Body of pancreas (tissue), 4 donors: ENCODE measurements at regions not wholly inside any gene's neighbourhood (a gene's known extent, or its start where the extent isn't known, plus 50 kb on each side); places are given as distances from the start of the nearest gene placed in this dataset.
"Not testable (repeated sequence)": the region's sequence is repeated elsewhere in the genome, so short reads cannot be mapped to it uniquely, and the experiment has no call there.

Experiments used
- ATAC-seq: fragments of 150-250 bp; one replicate; pipeline ENCODE4 v1.9.1; 2016
- DNase-seq, 4 donors: peaks; one replicate each; pipeline ENCODE4 v3.0.0-alpha.2; 2019
- H3K27ac ChIP-seq, 4 donors: fragments of 200-600 bp; sonication (generic); 1 replicate in 3 of 4; 2 replicates in 1 of 4; pipeline versions ENCODE4 v1.5.1 to v1.6.1; 2016 to 2019; ENCODE audit warnings: mild to moderate bottlenecking in 1 of 4, mixed read lengths in 1 of 4, moderate library complexity in 1 of 4
- H3K27me3 ChIP-seq, 2 donors: fragments of 200-600 bp; sonication (generic); one replicate each; pipeline ENCODE4 v1.6.0; 2016; ENCODE audit warnings: mild to moderate bottlenecking in 1 of 2
- H3K36me3 ChIP-seq, 2 donors: fragments of 200-600 bp; sonication (generic); replicated peaks in 1 of 2; 2 replicates each; pipeline ENCODE4 v1.5.1; 2016; ENCODE audit warnings: low read depth in 2 of 2; ENCODE audit not compliant: insufficient read depth in 1 of 2
- H3K4me1 ChIP-seq: fragments of 200-600 bp; sonication (generic); one replicate; pipeline ENCODE4 v1.6.0; 2016
- H3K4me3 ChIP-seq, 2 donors: fragments of 200-600 bp; sonication (generic); 1 replicate in 1 of 2; 2 replicates in 1 of 2; pipeline ENCODE4 v1.5.1; 2016 to 2019
- H3K9me3 ChIP-seq, 3 donors: fragments of 200-600 bp; sonication (generic); 1 replicate in 2 of 3; 2 replicates in 1 of 3; pipeline ENCODE4 v1.5.1; 2016
- CTCF ChIP-seq, 7 experiments: fragments of 450-650 bp in 4 of 7; fragments of 200-600 bp in 3 of 7; sonication (generic) in 3 of 7; IDR thresholded peaks; one replicate each; pipeline ENCODE4 v1.5.1; 2016 to 2019; ENCODE audit warnings: antibody characterized with exemption in 7 of 7
- POLR2A ChIP-seq, 3 donors: fragments of 450-650 bp; IDR thresholded peaks; one replicate each; pipeline ENCODE4 v1.6.1; 2016; ENCODE audit warnings: antibody characterized with exemption in 3 of 3, mild to moderate bottlenecking in 2 of 3
- WGBS, 2 donors: methylation state at CpG; one replicate each; pipeline ENCODE4 v1.1.5; 2017; 5-methylcytosine and 5-hydroxymethylcytosine counted together
- intact Hi-C: fragments of 100-400 bp; cut with DNase I; formaldehyde crosslinking; loops from one replicate; pipeline ENCODE4 v1.15.1; 2023

- DNase-seq, H3K27me3 ChIP-seq, H3K36me3 ChIP-seq, H3K27ac ChIP-seq, H3K4me1 ChIP-seq, intact Hi-C loops, ATAC-seq, H3K4me3 ChIP-seq: not testable (repeated sequence)
- peaks cover 0 to 28% (median 0%) of the 10 kb centered on the region in 3 donors for H3K9me3 ChIP-seq
These were observed 56.8 kb downstream of the SCGB2B2 start for GRCh38 chr19:34620134-34620533.

GRCh38 chr19:34618410-34618809 is 58.5 kb downstream of the SCGB2B2 start:
- ATAC-seq (no peak), DNase-seq (no peak)
- TF ChIP-seq CTCF (IDR thresholded peaks at IDR 0.05) (no peak), POLR2A (IDR thresholded peaks at IDR 0.05) (no peak)
- H3K27ac ChIP-seq: no peak overlapping the region
- no peaks in the 10 kb centered on the region for H3K4me1 ChIP-seq
- intact Hi-C loops: no loop called here
- H3K36me3 ChIP-seq: no peaks in the 10 kb centered on the region
- H3K27me3 ChIP-seq: no peaks in the 10 kb centered on the region
- 91 to 100% methylated on average over 1 of the region's 1 CpG for WGBS, 2 donors
- peaks cover 0 to 22% (median 0%) of the 10 kb centered on the region in 3 donors for H3K9me3 ChIP-seq
- no peak overlapping the region for H3K4me3 ChIP-seq

- H3K36me3 ChIP-seq, H3K27me3 ChIP-seq, ATAC-seq, H3K4me3 ChIP-seq, DNase-seq, H3K27ac ChIP-seq, H3K4me1 ChIP-seq, intact Hi-C loops: not testable (repeated sequence)
- peaks cover 0 to 22% (median 0%) of the 10 kb centered on the region in 3 donors for H3K9me3 ChIP-seq
- WGBS, 2 donors: 92 to 95% methylated on average over 8 of the region's 8 CpGs
These were observed 59.0 kb downstream of the SCGB2B2 start for GRCh38 chr19:34617996-34618395.

- H3K4me3 ChIP-seq: no peak overlapping the region
- ATAC-seq (no peak), DNase-seq (no peak)
- no peaks in the 10 kb centered on the region for H3K27me3 ChIP-seq
- TF ChIP-seq CTCF (IDR thresholded peaks at IDR 0.05) (no peak), POLR2A (IDR thresholded peaks at IDR 0.05) (no peak)
- intact Hi-C loops: no loop called here
- H3K9me3 ChIP-seq: no peaks in the 10 kb centered on the region
- H3K4me1 ChIP-seq: peaks cover 13% of the 10 kb centered on the region
- H3K27ac ChIP-seq: no peak overlapping the region
- no peaks in the 10 kb centered on the region for H3K36me3 ChIP-seq
These were observed 74.0 kb downstream of the SCGB2B2 start for GRCh38 chr19:34603003-34603402.

GRCh38 chr19:34601071-34601470 is 75.9 kb downstream of the SCGB2B2 start:
- H3K27ac ChIP-seq: no peak overlapping the region
- WGBS, 2 donors: 88 to 90% methylated on average over 1 of the region's 1 CpG
- intact Hi-C loops: no loop called here
- peaks cover 17% of the 10 kb centered on the region for H3K4me1 ChIP-seq
- H3K27me3 ChIP-seq: no peaks in the 10 kb centered on the region
- TF ChIP-seq POLR2A (IDR thresholded peaks at IDR 0.05): no peak
- no peak for TF ChIP-seq CTCF (IDR thresholded peaks at IDR 0.05)
- no peak for ATAC-seq
- no peaks in the 10 kb centered on the region for H3K36me3 ChIP-seq
- H3K4me3 ChIP-seq: no peak overlapping the region
- no peaks in the 10 kb centered on the region for H3K9me3 ChIP-seq
- no peak for DNase-seq

GRCh38 chr19:34600366-34600765 is 76.6 kb downstream of the SCGB2B2 start:
- Histone ChIP-seq H3K4me3 (no peak overlapping the region), H3K9me3 (no peaks in the 10 kb centered on the region), H3K27me3 (no peaks in the 10 kb centered on the region), H3K27ac (no peak overlapping the region), H3K4me1 (peaks cover 22% of the 10 kb centered on the region), H3K36me3 (no peaks in the 10 kb centered on the region)
- no peak for TF ChIP-seq CTCF (IDR thresholded peaks at IDR 0.05)
- WGBS, 2 donors: 77 to 87% methylated on average over 4 of the region's 4 CpGs
- intact Hi-C loops: no loop called here
- DNase-seq (no peak), ATAC-seq (no peak)
